Stimulated activated CD4-positive, alpha-beta T cell treated with anti-CD3 and anti-CD28 coated beads, Interleukin-1b, Interleukin-23, amount 100 ng/mL, for 4 hours (primary cell): ENCODE measurements at regions not wholly inside any gene's neighbourhood (a gene's known extent, or its start where the extent isn't known, plus 50 kb on each side); places are given as distances from the start of the nearest gene placed in this dataset.

ENCODE experiments used
- DNase-seq, 2 donors: peaks; one replicate each; pipeline ENCODE4 v3.0.0-alpha.2; 2020; ENCODE audit warnings: low read depth in 2 of 2

DNA sequence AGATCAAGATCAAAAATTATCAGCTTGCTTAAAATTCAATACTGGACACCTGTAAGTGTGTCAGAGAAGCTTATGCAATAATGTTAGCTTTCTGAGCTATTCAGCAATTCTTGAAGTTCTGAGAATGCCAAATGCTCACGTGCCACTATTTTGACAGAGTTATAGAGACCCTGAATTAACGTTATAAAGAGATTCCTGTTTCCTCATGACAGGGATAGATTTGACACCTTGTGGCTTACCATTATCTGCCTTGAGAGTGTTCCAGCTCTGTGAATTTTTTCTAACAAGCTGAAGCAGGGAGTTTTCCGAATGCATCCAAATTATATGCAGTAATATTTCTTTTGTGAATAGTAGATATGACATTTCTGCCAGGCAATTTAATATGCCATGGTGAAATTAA, 781.6 kb downstream of the ADGRL2 start:
- no peak for DNase-seq

DNA sequence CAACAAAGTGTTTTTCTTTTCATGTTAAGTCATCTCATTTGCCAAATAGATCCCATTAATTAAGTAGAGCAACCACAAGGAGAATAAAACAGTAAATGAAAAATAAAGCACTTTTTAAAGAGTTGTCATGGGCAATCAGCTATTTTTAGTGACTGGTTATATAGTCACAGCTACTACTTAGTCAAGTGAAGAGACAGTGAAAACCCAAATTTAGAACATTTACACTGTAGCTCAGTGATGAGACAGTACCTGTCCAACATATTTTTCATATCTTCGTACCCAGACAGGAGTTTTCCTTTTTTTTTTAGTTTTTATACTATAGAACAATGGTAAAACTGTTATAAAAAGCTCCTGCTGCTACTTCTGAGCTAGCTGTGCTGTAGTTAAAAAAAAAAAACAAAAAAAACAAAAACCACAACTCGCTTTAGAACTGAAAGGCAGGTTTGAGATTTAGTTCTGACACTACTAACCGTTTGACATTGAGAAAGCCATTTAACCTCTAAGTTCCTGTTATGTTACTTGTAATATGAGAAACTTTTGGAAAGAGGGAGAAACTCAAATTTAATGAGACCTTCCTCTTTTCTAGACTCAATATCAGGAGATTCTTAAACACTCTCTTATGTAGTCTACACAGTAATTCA, 777.5 kb downstream of the ADGRL2 start:
- no peak for DNase-seq

DNA sequence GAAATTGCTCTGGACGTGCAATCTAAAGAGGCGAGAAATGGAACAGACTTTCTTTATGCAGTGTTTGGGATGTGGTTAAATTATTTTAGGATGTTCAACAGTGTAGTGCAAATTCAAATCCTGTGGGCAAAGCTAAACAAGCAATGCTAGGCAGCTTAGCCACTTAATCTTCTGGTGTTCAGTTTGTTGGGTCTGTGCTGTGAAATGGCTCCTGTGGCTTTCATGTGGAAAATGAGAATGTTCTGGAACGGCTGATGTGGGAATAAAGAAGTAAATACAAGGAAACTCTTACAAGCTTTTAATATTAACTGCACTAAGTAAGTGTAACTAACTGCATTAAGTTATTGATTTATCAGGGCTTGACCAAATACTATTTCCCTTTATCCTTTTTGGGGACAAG, 766.6 kb downstream of the ADGRL2 start:
- DNase-seq, result no peak

DNA sequence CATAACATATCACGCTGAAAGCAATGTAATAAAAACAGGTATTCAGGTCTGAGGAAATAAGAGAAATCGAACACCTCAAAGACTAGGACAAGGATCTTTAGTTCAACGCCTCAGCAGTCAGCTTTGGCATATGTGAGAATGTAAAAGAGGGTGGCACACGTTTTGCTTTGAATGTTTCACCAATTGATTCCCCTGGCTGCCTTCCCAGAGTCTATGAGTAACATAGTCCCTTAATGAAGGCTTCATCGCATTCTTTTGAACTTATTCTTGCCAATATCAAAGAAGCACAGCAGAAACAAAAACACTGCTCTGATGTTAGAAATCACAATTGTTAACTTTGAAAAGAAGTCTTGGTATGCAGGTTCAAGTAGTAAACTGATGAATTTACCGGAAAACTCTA, 764.8 kb downstream of the ADGRL2 start:
- DNase-seq, result no peak

DNA sequence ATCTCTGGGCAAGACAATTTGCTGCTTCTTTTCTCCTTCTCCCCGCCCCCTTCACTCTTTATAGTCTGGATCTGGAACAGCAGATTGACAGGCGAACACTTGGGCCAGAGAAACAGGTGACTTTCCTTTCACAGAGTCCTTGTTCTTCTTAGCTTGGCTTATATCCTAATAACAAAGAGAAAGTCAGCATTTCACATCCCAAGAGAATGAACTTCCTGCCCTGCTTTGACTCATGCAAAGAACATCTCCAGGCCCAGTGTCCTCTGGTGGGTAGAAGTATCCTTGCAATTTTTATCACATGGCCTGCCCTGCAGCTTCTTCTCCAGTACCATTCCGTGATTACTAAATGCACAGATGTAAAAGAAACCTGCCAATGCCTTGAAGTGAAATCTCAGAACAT, 764.4 kb downstream of the ADGRL2 start:
- DNase-seq, result no peak

DNA sequence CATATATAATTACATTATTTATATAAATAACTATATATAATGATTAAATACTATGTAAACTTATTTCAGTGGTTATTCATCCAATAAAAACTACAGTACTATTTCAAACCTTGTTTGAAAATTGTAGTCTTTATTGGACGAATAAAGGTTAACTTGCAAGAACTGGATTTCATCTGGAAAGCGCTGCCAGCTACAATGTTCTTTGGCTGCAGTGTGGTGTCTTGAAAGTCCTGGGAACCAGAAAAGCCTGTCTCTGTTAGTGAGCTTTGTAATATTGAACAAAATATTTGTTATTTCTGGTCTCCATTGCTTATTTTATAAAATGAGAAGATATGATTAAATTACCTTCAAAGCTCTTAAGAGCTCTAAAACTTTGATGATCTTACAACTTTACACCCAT, 763.6 kb downstream of the ADGRL2 start:
- no peak for DNase-seq

DNA sequence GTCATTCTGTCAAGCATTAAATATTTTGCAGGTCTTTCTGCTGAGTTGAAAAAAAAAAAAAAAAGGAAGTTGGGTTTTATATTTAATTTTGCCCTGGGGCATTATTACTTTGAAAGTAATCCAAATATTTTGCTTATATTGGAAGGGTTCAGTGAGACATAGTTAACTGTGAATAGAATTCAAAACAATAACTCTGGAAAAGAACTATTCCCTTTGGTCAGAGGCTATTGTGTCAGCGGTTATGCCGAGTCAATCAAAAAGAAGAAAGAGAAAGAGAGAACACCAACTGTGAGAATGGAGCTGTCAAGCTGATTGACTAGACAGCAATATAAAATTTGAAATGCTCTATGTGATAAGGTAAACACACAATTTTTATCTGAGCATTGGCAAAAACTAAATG, 761.7 kb downstream of the ADGRL2 start:
- no peak for DNase-seq

DNA sequence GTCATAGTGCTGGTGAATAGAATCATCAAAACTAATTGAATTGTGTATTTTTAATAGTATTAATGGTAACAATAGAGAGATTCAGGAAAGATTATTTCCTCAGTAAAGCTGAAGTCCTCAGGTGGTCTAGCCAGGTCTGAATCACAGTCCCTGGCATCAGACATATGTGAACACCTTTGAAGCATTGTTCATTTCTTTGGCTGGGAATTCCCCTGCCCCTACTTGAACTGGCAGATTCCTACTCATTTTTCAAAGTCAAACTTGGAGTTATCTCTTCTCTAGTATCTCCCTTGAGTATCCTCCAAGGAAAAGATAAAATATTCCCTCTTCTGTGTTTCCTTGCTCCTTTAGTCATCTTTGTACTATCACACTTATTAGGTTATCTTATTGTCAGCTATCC, 759.8 kb downstream of the ADGRL2 start:
- no peak for DNase-seq

DNA sequence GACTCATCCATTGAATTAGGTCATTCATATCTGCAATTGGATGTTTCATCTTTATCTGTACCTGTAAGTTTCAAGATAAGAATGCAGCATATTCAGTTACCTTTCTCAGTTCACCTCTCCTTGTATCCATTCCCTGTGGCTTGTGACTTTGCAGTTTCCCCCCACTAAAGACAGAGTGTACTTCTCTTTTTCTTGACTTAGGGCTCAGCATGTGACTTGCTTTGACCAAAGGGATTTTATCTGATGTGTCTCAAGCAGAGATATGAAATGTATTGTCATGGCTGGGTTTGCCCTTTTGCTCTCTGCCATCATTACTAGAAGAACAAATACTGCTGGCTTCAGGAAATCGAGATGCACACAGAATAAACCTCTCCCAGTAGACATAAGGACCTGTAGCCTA, 754.8 kb downstream of the ADGRL2 start:
- DNase-seq, result no peak

DNA sequence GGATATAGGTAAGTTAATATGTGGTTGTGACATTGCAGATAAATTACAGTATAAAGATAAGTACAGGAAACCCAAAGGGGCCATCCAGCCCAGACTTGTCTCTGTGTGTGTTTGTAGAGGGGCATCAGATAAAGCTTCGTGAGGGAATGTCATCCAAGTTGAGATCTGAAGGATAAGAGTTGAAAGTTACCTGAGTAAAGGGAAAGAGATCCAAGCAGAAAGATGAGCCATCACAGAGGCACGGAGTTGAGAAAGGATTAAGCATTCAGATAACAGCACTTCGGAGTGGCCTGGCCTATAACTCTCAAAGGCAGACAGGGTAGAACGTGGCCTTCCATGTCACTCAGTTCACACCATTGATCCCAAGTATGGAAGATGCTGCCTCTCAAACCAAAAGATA, 749.1 kb downstream of the ADGRL2 start:
- DNase-seq, result no peak

DNA sequence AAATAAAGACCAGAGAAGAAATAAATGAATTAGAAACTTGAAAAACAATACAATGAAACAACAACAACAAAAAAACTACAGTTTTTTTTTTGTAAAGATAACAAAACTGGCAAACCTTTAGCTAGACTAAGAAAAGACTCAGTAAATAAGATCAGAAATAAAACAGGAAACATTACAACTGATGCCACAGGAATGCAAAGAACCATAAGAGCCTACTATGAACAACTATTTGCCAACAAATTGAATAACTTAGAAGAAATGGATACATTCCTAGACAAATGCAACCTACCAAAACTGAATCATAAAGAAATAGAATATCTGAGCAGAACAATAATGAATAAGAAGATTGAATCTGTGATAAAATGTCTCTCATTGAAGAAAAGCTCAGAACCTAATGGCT, 742.0 kb downstream of the ADGRL2 start:
- no peak for DNase-seq

DNA sequence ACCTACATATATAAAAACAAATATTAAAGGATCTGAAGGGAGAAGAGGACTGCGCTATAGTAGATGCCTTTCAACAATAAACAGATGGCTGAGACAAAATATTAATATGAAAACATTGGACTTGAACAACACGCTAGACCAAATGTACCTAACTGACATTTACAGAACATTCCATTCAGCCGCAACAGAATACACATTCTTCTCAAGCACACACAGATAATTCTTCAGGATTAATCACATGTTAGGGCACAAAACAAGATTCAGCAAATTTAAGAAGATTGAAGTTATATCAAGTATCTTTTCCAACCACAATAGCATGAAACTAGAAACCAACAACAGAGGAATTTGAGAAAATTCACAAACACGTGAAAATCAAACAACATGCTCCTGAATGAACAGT, 741.4 kb downstream of the ADGRL2 start:
- DNase-seq, result no peak

DNA sequence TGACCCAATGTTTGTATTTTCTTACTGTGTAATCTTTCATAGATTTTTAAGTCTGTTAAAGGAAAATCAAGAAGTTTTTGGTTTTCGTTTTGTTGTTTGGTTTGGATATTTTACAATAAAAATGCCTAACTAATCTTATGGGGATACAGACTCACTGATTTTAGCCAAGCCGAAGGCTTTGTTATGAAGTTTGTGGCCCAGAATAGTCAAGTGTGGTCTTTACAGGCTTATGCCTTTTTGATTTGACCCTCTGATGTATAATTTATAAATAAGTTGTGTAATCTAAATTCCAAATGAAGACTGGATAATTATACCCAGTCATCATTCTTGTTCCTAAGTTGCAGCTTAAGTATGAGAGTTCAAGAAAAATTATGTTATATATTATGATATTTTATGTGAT, 739.3 kb downstream of the ADGRL2 start:
- DNase-seq, result no peak

DNA sequence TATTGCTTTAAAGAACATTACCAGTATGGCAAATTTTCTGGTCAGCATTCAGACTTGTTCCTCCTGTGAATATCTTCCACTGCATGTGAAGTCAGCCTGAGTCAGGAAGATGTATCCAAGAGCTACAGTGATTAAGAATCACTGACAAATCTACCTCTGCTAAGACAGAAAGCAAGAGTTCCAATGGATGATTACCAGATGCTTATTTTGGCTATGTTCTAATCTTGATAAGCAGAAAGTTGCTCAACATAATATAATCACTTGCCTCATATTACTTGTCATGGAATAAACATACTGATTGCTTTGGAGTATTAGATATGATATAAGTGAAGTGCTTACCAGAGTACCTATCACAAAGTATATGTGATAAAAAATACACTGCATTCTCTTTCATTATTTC, 738.1 kb downstream of the ADGRL2 start:
- no peak for DNase-seq

DNA sequence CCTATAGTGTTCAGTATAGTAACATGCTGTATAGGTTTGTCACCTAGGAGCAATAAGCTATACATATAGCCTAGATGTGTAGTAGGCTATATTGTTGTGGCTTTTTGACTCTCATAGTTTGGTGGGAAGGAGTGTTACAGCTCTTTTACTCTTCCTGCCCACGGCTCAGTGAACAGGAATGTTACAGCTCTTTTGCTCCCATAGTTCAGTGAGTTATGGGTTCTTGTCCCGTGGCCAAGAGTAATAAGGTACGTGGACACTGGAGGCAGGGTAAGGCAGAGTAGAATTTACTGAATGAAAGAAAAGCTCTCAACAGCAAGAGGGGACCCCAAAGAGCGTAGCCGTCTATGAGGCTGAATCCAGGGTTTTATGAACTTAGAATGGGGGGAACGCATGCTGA, 734.3 kb downstream of the ADGRL2 start:
- DNase-seq, result no peak

DNA sequence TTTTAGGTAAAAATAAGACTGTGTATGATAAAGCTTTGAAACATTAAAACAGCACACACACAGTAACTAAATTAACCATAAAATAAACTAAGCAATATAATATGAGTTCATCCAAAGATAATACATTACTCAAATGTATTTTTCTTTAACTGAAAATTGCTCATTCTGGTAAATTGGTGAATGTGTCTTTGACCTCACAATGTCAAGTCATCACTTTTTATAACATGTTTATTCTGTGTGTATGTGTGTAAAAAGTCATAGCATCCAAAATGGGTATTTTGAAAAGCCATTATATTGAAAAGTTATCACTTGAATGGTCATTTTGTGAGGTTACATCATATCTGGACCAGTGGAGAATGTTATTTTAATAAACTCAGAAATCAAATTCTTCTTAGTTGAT, 724.6 kb downstream of the ADGRL2 start:
- no peak for DNase-seq

DNA sequence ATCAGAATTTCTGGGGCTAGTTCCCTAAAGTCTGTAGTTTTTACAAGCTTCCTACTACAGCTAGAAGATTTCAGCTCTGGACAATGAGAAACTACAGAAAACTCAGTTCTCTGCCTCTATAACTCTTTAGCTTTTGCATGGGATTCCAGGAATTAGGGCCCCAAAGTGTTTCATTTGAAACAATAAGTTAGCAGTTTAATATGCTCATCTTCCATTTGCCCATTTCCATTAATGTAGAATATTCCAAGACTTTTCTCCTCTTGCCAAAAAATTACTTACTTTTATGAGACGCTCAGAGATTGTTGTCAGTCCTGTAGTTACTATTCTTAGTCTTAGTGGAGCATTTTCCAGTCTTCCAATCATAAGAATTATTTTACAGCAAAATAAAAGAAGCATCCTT, 719.9 kb downstream of the ADGRL2 start:
- no peak for DNase-seq

DNA sequence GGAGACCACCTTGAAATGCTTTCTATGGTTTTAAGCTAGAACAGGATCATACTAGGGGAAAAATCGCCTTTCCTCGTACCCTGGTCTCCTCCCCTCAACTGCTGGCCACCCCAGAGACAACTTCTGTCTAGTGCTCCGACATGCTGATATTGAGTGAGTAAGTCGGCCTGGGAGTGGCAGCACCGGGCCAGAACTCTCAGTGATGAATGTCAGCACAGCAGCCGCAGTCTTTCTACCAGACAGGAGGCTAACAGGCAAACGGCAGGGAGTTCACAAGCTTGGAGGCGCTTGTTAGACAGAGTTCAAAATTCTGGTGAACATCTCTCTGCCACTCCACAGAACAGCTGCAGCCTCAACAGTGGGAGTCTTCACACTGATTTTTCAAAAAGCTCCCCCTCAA, 716.9 kb downstream of the ADGRL2 start:
- DNase-seq, result no peak

DNA sequence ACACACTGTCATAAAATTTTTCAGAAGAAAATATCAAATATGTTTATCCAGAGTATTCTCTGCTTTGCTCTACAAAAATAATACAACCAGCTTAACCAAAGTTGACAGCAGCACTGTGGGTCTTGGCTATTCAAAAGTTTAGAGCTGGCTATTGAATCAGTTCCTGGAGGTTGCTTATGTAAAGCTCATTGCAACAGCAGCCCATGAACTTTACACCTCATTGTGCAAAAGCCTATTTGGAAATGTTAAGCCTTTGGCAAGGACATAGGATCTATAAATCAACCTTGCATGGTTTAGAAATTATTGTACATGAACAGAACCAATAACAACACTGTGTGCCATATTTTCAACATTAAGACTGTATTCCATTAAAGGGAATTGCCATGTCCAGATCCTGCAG, 714.9 kb downstream of the ADGRL2 start:
- no peak for DNase-seq

DNA sequence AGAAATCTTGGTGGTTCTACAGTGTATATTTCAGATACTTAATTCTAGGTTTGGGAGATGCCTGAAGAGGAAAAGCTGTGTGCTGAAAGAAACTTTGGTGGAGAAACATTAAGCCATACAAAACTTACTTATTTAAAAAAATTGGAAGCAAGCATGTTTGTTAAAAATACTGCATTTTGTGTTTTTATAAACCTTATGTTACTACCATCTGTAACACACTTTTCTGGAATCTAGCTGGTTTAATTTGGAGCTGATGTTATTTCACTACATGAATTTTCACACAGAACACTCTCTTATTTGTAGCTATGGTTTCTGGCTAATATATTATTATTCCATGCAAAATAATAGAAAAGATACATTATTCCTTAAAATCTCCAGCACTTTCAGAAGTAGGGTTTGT, 710.7 kb downstream of the ADGRL2 start:
- no peak for DNase-seq

DNA sequence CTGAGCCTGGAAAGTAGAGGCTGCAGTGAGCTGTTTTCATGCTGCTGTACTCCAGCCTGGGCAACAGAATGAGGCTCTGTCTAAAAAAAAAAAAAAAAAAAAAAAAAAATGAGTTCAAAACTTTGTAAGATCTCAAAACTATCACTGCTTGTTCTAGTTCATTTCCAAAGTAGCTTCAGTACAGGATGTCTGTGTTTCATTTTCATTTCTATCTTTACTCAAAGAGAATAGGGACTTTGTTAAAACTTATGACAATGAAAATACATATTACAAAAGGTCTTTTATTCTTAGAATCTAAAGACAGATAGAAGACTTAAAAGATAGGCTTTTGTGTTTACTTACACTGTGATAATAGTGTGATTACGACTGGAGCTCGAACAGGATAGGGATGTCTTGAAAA, 709.7 kb downstream of the ADGRL2 start:
- DNase-seq, result no peak

DNA sequence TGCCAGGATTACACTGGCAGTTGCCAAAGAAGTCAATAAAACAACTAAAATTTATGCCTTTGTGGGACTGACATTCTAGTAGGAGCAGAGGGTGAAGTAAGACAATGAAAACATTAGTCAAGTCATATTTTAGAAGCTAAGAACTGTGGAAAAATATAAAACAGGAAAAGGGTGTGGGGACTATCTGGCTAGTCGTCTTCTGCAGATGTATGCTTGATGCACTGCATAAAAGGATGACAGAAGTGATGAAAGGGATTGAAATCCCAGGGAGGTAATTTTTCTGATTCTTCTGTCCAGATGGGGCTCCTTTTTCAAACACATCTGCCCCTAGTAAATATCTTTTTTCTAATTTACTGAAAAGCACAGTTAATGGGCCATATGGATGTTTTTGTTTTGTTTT, 706.3 kb downstream of the ADGRL2 start:
- DNase-seq, result no peak

DNA sequence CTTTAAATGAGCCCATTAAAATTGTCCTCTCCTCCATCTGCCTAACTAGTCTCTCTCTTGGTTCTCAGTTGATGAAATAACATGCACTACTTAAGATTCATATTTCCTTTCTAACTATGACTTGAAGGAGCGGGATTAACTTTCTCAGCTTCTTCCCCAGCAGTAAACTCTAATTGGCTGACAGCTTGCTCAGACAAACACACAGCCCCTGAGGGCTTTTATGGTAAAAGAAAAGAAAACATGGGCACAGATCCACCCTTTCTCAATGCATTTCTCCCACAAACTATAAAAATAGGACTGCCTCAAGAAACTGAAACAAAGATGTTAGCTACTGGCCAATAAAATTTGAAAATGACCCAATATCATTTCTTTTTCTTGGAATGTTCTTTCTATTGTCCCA, 703.1 kb downstream of the ADGRL2 start:
- no peak for DNase-seq

DNA sequence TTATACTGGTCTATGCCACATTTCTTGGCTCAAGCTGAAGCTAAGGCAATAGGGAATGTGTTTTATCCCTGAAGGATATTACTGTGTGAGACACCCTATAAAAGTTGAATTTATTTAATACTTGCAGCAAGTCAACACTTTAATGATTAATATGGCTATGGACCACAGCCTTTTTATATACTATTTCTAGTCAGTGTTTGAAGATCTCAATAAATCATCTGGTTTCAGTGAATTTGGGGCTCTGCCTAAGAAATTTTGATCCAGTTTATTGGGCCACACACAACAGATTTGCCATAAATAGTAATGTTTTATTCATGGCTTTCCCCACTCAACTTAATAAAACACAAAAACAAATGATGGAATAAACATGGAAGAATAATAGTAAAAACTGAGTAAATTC, 698.3 kb downstream of the ADGRL2 start:
- no peak for DNase-seq

DNA sequence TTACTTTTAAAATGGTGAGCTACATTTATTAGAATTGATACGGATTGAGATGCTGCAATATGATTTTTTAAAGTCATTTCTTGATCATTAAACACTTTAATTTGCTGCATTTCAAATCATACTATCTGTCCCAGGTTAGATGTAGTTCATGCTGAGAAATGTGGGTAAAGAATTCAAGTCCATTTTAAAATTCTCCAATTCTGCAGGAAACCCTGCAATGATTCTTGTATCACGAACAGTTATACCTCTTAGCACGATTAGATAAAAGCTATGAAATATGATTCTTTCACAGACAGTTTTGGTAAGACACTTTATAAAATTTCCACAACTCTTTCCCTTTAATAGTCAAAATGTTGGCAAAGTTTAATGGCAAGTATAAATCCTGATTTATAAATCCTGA, 693.4 kb downstream of the ADGRL2 start:
- no peak for DNase-seq
